ENCODE measurements at regions not wholly inside any gene's neighbourhood (a gene's known extent, or its start where the extent isn't known, plus 50 kb on each side); places are given as distances from the start of the nearest gene placed in this dataset.

GRCh38 chr4:152041295-152041694 lies 280.5 kb upstream of the GATB start:
- in situ Hi-C loops (cut with HindIII; ENCODE audit: low pct_ligation_motif_present, low sequenced_read_pairs) = no loop called here

DNA sequence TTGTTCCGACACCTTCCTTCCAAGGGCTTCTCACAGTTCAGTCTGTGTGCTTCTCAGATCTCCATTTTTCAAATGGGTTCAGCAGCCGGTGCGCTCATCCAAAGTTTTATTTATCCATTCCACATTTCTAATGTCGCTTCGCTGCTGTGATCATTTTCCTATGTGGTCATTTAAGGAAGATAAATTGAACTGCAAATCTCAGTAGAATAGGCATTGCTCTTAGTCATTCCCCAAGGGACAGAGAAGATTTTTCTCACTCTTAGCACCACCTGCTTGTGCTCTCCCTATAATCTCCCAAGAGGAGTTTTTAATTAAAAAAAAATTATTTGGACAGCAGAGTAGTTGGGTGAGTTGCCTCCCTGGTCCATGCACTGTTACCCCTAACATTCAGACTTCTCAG lies 278.9 kb upstream of the GATB start:
- in situ Hi-C loops (cut with HindIII; ENCODE audit: low pct_ligation_motif_present, low sequenced_read_pairs) = no loop called here
- TF ChIP-seq, protein P1, sequence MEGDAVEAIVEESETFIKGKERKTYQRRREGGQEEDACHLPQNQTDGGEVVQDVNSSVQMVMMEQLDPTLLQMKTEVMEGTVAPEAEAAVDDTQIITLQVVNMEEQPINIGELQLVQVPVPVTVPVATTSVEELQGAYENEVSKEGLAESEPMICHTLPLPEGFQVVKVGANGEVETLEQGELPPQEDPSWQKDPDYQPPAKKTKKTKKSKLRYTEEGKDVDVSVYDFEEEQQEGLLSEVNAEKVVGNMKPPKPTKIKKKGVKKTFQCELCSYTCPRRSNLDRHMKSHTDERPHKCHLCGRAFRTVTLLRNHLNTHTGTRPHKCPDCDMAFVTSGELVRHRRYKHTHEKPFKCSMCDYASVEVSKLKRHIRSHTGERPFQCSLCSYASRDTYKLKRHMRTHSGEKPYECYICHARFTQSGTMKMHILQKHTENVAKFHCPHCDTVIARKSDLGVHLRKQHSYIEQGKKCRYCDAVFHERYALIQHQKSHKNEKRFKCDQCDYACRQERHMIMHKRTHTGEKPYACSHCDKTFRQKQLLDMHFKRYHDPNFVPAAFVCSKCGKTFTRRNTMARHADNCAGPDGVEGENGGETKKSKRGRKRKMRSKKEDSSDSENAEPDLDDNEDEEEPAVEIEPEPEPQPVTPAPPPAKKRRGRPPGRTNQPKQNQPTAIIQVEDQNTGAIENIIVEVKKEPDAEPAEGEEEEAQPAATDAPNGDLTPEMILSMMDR (IDR thresholded peaks at IDR 0.05; ENCODE audit: low read depth, low read length, missing control alignments) = no peak
- Histone ChIP-seq H3K27ac (no peak overlapping the region), H3K4me3 (ENCODE audit: low read depth, low read length) (no peak overlapping the region), H3K27me3 (replicated peaks) (no peaks in the 10 kb centered on the region), H3K36me3 (replicated peaks) (no peaks in the 10 kb centered on the region)
- no peak for DNase-seq

More at GRCh38 chr4:152041295-152041694, 280.5 kb upstream of the GATB start:
- TF ChIP-seq, protein P1 (IDR thresholded peaks at IDR 0.05; ENCODE audit: low read depth, low read length, missing control alignments) = no peak
- H3K27ac ChIP-seq = no peak overlapping the region
- no peak for DNase-seq
- no peak overlapping the region for H3K4me3 ChIP-seq (ENCODE audit: low read depth, low read length)
- H3K27me3 ChIP-seq (replicated peaks) = peaks cover 11% of the 10 kb centered on the region
- no peaks in the 10 kb centered on the region for H3K36me3 ChIP-seq (replicated peaks)

DNA sequence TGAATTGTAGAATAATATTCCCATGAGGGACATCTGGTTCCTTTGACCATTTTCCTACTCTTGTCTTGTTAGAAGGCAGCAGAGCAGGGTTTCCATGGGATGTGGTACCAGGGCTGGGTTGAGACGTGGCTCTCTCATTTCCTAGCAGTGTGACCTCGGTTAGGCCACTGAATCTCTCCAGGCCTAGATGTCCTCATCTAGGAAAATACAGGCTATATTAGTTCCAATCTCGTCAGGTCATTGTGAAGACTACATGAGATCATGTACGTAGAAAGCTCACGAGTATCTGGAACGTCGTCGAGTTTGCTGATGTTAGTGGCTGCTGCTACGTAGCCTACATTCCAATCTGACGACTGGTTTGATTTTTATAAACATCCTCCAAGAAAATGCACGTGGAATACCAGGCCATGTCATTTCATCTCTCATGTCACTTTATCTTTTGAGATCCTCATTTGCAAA lies 278.2 kb upstream of the GATB start:
- TF ChIP-seq, protein P1 (IDR thresholded peaks at IDR 0.05; ENCODE audit: low read depth, low read length, missing control alignments) = no peak
- DNase-seq = peak; percentile 74
- H3K36me3 ChIP-seq (replicated peaks) = no peaks in the 10 kb centered on the region
- H3K27ac ChIP-seq = peak overlapping the region; percentile 11
- H3K27me3 ChIP-seq (replicated peaks) = no peaks in the 10 kb centered on the region
- no peak overlapping the region for H3K4me3 ChIP-seq (ENCODE audit: low read depth, low read length)
- in situ Hi-C loops (cut with HindIII; ENCODE audit: low pct_ligation_motif_present, low sequenced_read_pairs) = no loop called here

GRCh38 chr4:152038238-152038637 lies 277.4 kb upstream of the GATB start:
- in situ Hi-C loops (cut with HindIII; ENCODE audit: low pct_ligation_motif_present, low sequenced_read_pairs) = no loop called here
- DNase-seq = peak; percentile 21

DNA sequence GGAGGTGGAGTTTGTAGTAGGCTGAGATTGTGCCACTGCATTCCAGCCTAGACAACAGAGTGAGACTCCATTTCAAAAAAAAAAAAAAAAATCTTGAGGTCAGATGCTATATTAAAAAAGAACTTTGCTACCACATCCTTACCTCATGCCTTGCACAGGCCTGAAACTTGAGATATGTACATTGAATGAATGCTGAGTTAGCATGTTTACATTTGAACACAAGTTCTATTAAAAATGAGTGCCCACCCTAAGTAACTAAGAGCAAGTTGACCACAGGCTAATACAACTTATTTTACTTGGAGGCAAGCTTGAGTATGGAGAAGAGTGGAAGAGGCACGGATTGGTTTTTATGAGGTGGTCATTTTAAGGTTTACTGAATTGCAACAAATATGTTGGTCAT lies 276.6 kb upstream of the GATB start:
- DNase-seq = no peak
- no peak overlapping the region for H3K27ac ChIP-seq
- H3K4me3 ChIP-seq (ENCODE audit: low read depth, low read length) = no peak overlapping the region
- in situ Hi-C loops (cut with HindIII; ENCODE audit: low pct_ligation_motif_present, low sequenced_read_pairs) = no loop called here
- no peaks in the 10 kb centered on the region for H3K27me3 ChIP-seq (replicated peaks)
- TF ChIP-seq, protein P1 (IDR thresholded peaks at IDR 0.05; ENCODE audit: low read depth, low read length, missing control alignments) = no peak
- no peaks in the 10 kb centered on the region for H3K36me3 ChIP-seq (replicated peaks)

More at GRCh38 chr4:152038238-152038637, 277.4 kb upstream of the GATB start:
- no peak overlapping the region for H3K27ac ChIP-seq
- H3K27me3 ChIP-seq (replicated peaks) = no peaks in the 10 kb centered on the region
- TF ChIP-seq, protein P1 (IDR thresholded peaks at IDR 0.05; ENCODE audit: low read depth, low read length, missing control alignments) = no peak
- H3K4me3 ChIP-seq (ENCODE audit: low read depth, low read length) = no peak overlapping the region
- no peaks in the 10 kb centered on the region for H3K36me3 ChIP-seq (replicated peaks)

GRCh38 chr4:152033621-152034020 lies 272.8 kb upstream of the GATB start:
- Histone ChIP-seq H3K27ac (no peak overlapping the region), H3K4me3 (ENCODE audit: low read depth, low read length) (no peak overlapping the region), H3K27me3 (replicated peaks) (no peaks in the 10 kb centered on the region), H3K36me3 (replicated peaks) (no peaks in the 10 kb centered on the region)
- DNase-seq = no peak
- TF ChIP-seq, protein P1 (IDR thresholded peaks at IDR 0.05; ENCODE audit: low read depth, low read length, missing control alignments) = no peak
- in situ Hi-C loops (cut with HindIII; ENCODE audit: low pct_ligation_motif_present, low sequenced_read_pairs) = no loop called here
